Smooth muscle cell (in vitro differentiated cells): ENCODE measurements at regions not wholly inside any gene's neighbourhood (a gene's known extent, or its start where the extent isn't known, plus 50 kb on each side); places are given as distances from the start of the nearest gene placed in this dataset.

Experiments
- DNase-seq: peaks from one replicate; lab custom pipeline; 2025; ENCODE audit not compliant: unreplicated experiment; lab: John Stamatoyannopoulos, UW
- H2AFZ ChIP-seq: fragments of 200-600 bp; sonication (generic); 2 replicates; pipeline ENCODE4 v1.6.0; 2016; ENCODE audit warnings: antibody characterized with exemption, low read depth, mild to moderate bottlenecking
- H3F3A ChIP-seq: fragments of 200-600 bp; sonication (generic); 2 replicates; pipeline ENCODE4 v1.6.0; 2017; ENCODE audit warnings: antibody characterized with exemption, low read depth
- H3K27ac ChIP-seq: fragments of 200-600 bp; sonication (generic); 2 replicates; pipeline ENCODE4 v1.5.1; 2016; ENCODE audit warnings: low read depth, mild to moderate bottlenecking
- H3K27me3 ChIP-seq: fragments of 200-600 bp; sonication (generic); 2 replicates; pipeline ENCODE4 v1.6.1; 2016; ENCODE audit warnings: low read depth, mild to moderate bottlenecking
- H3K36me3 ChIP-seq: fragments of 200-600 bp; sonication (generic); 2 replicates; pipeline ENCODE4 v1.5.1; 2016; ENCODE audit warnings: low read depth
- H3K4me1 ChIP-seq: fragments of 200-600 bp; sonication (generic); 2 replicates; pipeline ENCODE4 v1.5.1; 2016; ENCODE audit warnings: low read depth
- H3K4me2 ChIP-seq: fragments of 200-600 bp; sonication (generic); 2 replicates; pipeline ENCODE4 v1.6.0; 2016; ENCODE audit warnings: mild to moderate bottlenecking
- H3K4me3 ChIP-seq: fragments of 200-600 bp; sonication (generic); 2 replicates; pipeline ENCODE4 v1.5.1; 2016; ENCODE audit warnings: mild to moderate bottlenecking
- H3K79me2 ChIP-seq: fragments of 200-600 bp; sonication (generic); 2 replicates; pipeline ENCODE4 v1.6.0; 2016; ENCODE audit warnings: low read depth, mild to moderate bottlenecking
- H3K9ac ChIP-seq: fragments of 200-600 bp; sonication (generic); 2 replicates; pipeline ENCODE4 v1.6.0; 2016; ENCODE audit warnings: low read depth
- H3K9me3 ChIP-seq: fragments of 200-600 bp; sonication (generic); replicated peaks from 2 replicates; pipeline ENCODE4 v1.5.1; 2016; ENCODE audit warnings: low read depth
- H4K20me1 ChIP-seq: fragments of 200-600 bp; sonication (generic); 2 replicates; pipeline ENCODE4 v1.6.0; 2016; ENCODE audit warnings: low read depth
- CTCF ChIP-seq: fragments of 200-600 bp; sonication (generic); IDR thresholded peaks from 2 replicates; pipeline ENCODE4 v1.5.1; 2017; ENCODE audit warnings: borderline replicate concordance, mild to moderate bottlenecking, antibody characterized with exemption; ENCODE audit not compliant: insufficient read depth, poor library complexity, severe bottlenecking
- WGBS: methylation state at CpG from one replicate; pipeline ENCODE4 v1.1.7; 2016; ENCODE audit warnings: low lambda C conversion rate; 5-methylcytosine and 5-hydroxymethylcytosine counted together

DNA sequence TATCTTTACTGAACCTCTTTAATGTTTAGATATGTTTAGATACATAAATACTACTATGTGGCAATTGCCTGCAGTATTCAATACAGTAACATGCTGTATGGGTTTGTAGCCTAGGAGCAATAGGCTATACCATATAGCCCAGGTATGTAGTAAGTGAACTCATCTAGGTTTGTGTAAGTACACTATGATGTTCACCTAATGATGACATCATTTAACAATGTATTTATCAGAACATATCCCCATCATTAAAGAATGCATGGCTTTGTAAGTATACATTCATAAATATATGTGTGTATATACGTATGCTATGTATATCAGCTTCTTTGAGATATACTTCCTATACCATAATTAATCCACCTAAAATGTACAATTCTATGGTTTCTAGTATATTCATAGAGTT is 631.2 kb upstream of the MAN1A1 start:
- Histone ChIP-seq H3K4me1 (no peaks in the 10 kb centered on the region), H3K79me2 (no peaks in the 10 kb centered on the region), H3K9me3 (no peaks in the 10 kb centered on the region), H4K20me1 (no peaks in the 10 kb centered on the region), H3K36me3 (no peaks in the 10 kb centered on the region), H3K4me3 (no peak overlapping the region), H3F3A (no peaks in the 10 kb centered on the region), H3K4me2 (no peak overlapping the region), H3K27ac (no peak overlapping the region), H3K9ac (no peak overlapping the region), H3K27me3 (no peaks in the 10 kb centered on the region), H2AFZ (no peak overlapping the region)
- WGBS = 97% methylated on average over 1 of the region's 1 CpG
- no peak for TF ChIP-seq CTCF
- no peak for DNase-seq

GRCh38 chr6:119979862-119980261 is 630.3 kb upstream of the MAN1A1 start:
- Histone ChIP-seq H3K27me3 (no peaks in the 10 kb centered on the region), H3K36me3 (no peaks in the 10 kb centered on the region), H3K9me3 (no peaks in the 10 kb centered on the region), H3K4me1 (no peaks in the 10 kb centered on the region), H4K20me1 (no peaks in the 10 kb centered on the region), H3K4me2 (no peak overlapping the region), H3K4me3 (no peak overlapping the region), H3K79me2 (no peaks in the 10 kb centered on the region), H3K27ac (no peak overlapping the region), H3F3A (no peaks in the 10 kb centered on the region), H2AFZ (no peak overlapping the region), H3K9ac (no peak overlapping the region)
- WGBS = 3% methylated on average over 1 of the region's 1 CpG
- peak; percentile 49 for TF ChIP-seq CTCF
- DNase-seq = no peak

DNA sequence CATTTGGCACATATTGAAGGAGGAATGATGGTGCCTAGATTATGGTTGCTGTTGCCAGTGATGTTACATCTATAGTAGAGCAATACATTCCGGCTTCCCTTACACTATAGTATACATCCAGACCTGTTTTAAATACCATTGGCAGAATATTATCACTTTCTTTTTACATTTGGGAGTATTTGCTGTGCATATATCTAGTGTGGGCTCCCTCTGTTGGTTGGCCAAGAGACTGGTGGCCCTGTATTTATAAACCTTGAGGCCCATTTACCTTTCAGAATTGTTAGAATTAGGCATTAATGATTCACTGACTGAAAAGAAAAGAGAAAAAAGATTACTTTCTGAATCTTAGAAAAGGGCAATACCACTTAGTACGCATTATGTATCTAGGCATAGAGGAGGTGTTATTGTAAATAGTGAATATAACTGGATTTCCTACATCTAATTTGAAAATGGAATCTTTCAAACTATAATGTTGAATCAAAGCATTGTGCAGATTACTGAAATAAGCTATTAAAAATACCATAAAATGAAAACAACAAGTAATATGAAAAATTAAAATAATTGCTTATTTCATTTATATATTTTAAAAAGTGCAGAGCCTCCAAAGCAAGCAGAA is 628.8 kb upstream of the MAN1A1 start:
- no peak for DNase-seq
- Histone ChIP-seq H3K36me3 (no peaks in the 10 kb centered on the region), H3K27me3 (no peaks in the 10 kb centered on the region), H3K79me2 (no peaks in the 10 kb centered on the region), H3K27ac (no peak overlapping the region), H3K9ac (no peak overlapping the region), H3K4me3 (no peak overlapping the region), H3K9me3 (no peaks in the 10 kb centered on the region), H3K4me2 (no peak overlapping the region), H4K20me1 (no peaks in the 10 kb centered on the region), H3F3A (no peaks in the 10 kb centered on the region), H2AFZ (no peak overlapping the region), H3K4me1 (no peaks in the 10 kb centered on the region)
- WGBS = 75% methylated on average over 2 of the region's 2 CpGs
- peak; percentile 64 for TF ChIP-seq CTCF

DNA sequence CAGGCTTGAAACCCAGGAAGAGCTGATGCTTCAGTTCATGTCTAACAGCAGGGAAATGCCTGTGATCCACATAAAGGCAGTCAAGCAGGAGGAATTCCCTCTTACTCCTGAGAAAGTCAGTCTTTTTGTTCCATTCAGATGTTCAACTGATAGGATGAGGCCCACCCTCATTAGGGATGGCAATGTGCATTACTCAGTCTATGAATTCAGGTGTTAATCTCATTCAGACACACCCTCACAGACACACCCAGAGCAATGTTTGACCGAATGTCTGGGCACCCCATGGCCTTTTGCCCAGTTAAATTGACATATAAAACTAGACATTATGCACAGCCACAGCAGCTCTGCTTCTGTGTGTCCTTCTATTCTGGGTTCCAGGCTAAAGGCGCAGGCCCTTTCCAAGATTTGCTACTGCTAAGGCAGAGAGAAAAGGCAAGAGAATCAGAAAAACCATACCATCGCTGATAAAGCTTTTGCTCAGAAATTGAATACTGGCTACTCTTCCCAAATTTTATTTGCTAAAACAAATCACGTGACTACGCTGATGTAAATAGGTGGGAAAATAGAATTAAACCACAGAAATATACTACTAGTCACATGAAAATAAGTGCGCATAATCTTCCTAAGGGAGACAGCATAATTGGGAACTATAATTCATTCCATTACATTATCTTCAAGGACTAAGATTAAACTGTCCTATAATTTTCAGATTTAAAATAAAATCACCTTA is 625.0 kb upstream of the MAN1A1 start:
- Histone ChIP-seq H3K4me1 (no peaks in the 10 kb centered on the region), H3F3A (no peaks in the 10 kb centered on the region), H3K79me2 (no peaks in the 10 kb centered on the region), H3K36me3 (no peaks in the 10 kb centered on the region), H2AFZ (no peak overlapping the region), H3K9ac (no peak overlapping the region), H3K4me2 (no peak overlapping the region), H3K27ac (no peak overlapping the region), H3K9me3 (no peaks in the 10 kb centered on the region), H3K27me3 (no peaks in the 10 kb centered on the region), H4K20me1 (no peaks in the 10 kb centered on the region), H3K4me3 (no peak overlapping the region)
- TF ChIP-seq CTCF = no peak
- DNase-seq = no peak
- WGBS = 96% methylated on average over 6 of the region's 6 CpGs
